ENCODE measurements at regions not wholly inside any gene's neighbourhood (a gene's known extent, or its start where the extent isn't known, plus 50 kb on each side); places are given as distances from the start of the nearest gene placed in this dataset.
A peak's percentile ranks its signal among the peaks of the same experiment; 100 is the strongest.

GRCh38 chr20:58147628-58148370 is 80.7 kb downstream of the ANKRD60 start:
- no peaks in the 10 kb centered on the region for H3K9me3 ChIP-seq (ENCODE audit: control insufficient read depth in 2 of 3, insufficient read depth in 1 of 3, low read length in 3 of 3)
- no peak overlapping the region for H3K9ac ChIP-seq (ENCODE audit: low read length in 3 of 3)
- peak in 2 of 5 donors; percentile 25 to 49 for DNase-seq
- no peak overlapping the region for H3K4me3 ChIP-seq (ENCODE audit: low read length in 3 of 3)
- TF ChIP-seq CTCF (IDR thresholded peaks at IDR 0.05; ENCODE audit: borderline replicate concordance, extremely low read depth, insufficient read depth) = no peak
- intact Hi-C loops (cut with DNase I) = no loop called here
- FAIRE-seq = no peak
- no peaks in the 10 kb centered on the region for H3K4me1 ChIP-seq (ENCODE audit: control insufficient read depth in 2 of 3, insufficient read depth in 2 of 3, low read depth in 1 of 3, low read length in 3 of 3)
- H3K27ac ChIP-seq (ENCODE audit: low read depth in 2 of 2, low read length in 2 of 2) = no peak overlapping the region
- H3K27me3 ChIP-seq (ENCODE audit: control insufficient read depth, insufficient read depth, low read length) = no peaks in the 10 kb centered on the region
- no peaks in the 10 kb centered on the region for H3K36me3 ChIP-seq (ENCODE audit: control insufficient read depth in 2 of 3, insufficient read depth in 3 of 3, low read length in 3 of 3)

DNA sequence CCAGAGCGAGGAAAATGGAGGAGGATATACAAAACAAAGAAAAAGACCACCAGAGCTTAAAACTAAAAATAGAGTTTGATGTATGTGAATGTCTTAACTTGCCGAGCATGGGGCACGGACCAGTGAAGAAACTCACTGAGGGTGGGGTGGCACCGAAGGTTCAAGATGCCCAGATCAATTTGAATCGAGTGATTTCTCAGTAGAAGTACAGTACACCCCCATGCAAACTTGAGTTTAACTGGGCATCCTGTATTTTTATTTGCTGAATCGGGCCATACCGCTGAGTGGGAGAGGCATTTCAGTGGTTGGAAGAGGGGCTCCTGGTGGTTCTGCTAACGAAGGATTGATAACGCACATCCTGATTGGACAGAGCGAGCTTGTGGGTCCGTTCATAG is 81.7 kb downstream of the ANKRD60 start:
- FAIRE-seq (no peak), DNase-seq (peak in 1 of 5 donors; percentile 6)
- Histone ChIP-seq H3K4me1 (ENCODE audit: control insufficient read depth in 2 of 3, insufficient read depth in 2 of 3, low read depth in 1 of 3, low read length in 3 of 3) (no peaks in the 10 kb centered on the region), H3K36me3 (ENCODE audit: control insufficient read depth in 2 of 3, insufficient read depth in 3 of 3, low read length in 3 of 3) (no peaks in the 10 kb centered on the region), H3K9me3 (ENCODE audit: control insufficient read depth in 2 of 3, insufficient read depth in 1 of 3, low read length in 3 of 3) (no peaks in the 10 kb centered on the region), H3K4me3 (ENCODE audit: low read length in 3 of 3) (no peak overlapping the region), H3K27me3 (ENCODE audit: control insufficient read depth, insufficient read depth, low read length) (no peaks in the 10 kb centered on the region), H3K27ac (ENCODE audit: low read depth in 2 of 2, low read length in 2 of 2) (no peak overlapping the region), H3K9ac (ENCODE audit: low read length in 3 of 3) (no peak overlapping the region)
- TF ChIP-seq CTCF (IDR thresholded peaks at IDR 0.05; ENCODE audit: borderline replicate concordance, extremely low read depth, insufficient read depth) = no peak
- intact Hi-C loops (cut with DNase I) = no loop called here

GRCh38 chr20:58146081-58146745 is 82.2 kb downstream of the ANKRD60 start:
- DNase-seq = no peak
- Histone ChIP-seq H3K9ac (ENCODE audit: low read length in 3 of 3) (no peak overlapping the region), H3K36me3 (ENCODE audit: control insufficient read depth in 2 of 3, insufficient read depth in 3 of 3, low read length in 3 of 3) (no peaks in the 10 kb centered on the region), H3K9me3 (ENCODE audit: control insufficient read depth in 2 of 3, insufficient read depth in 1 of 3, low read length in 3 of 3) (no peaks in the 10 kb centered on the region), H3K4me3 (ENCODE audit: low read length in 3 of 3) (no peak overlapping the region), H3K4me1 (ENCODE audit: control insufficient read depth in 2 of 3, insufficient read depth in 2 of 3, low read depth in 1 of 3, low read length in 3 of 3) (no peaks in the 10 kb centered on the region), H3K27ac (ENCODE audit: low read depth in 2 of 2, low read length in 2 of 2) (no peak overlapping the region), H3K27me3 (ENCODE audit: control insufficient read depth, insufficient read depth, low read length) (no peaks in the 10 kb centered on the region)
- intact Hi-C loops (cut with DNase I) = no loop called here
- TF ChIP-seq CTCF (IDR thresholded peaks at IDR 0.05; ENCODE audit: borderline replicate concordance, extremely low read depth, insufficient read depth) = no peak
- no peak for FAIRE-seq

Data from kidney (tissue), 13 donors.